ENCODE measurements at regions not wholly inside any gene's neighbourhood (a gene's known extent, or its start where the extent isn't known, plus 50 kb on each side); places are given as distances from the start of the nearest gene placed in this dataset.

GRCh38 chr15:77846360-77846759, 213.6 kb upstream of the LINGO1 start:
- TF ChIP-seq POLR2AphosphoS5 (IDR thresholded peaks at IDR 0.05) (no peak), CTCF (IDR thresholded peaks at IDR 0.05) (no peak), POLR2A (IDR thresholded peaks at IDR 0.05) (no peak), EP300 (IDR thresholded peaks at IDR 0.05) (no peak)
- intact Hi-C loops (cut with DNase I; ENCODE audit: low total_unique reads): no loop called here
- no peak for DNase-seq
- no peak overlapping the region for H3K4me3 ChIP-seq
- H3K27ac ChIP-seq: no peak overlapping the region
- H3K4me1 ChIP-seq: no peaks in the 10 kb centered on the region
- H3K36me3 ChIP-seq: no peaks in the 10 kb centered on the region
- peaks cover 0 to 55% (median 0%) of the 10 kb centered on the region in 3 donors for H3K27me3 ChIP-seq
- peaks cover 0 to 32% (median 26%) of the 10 kb centered on the region in 4 donors for H3K9me3 ChIP-seq
- 22 to 46% (median 36%) methylated on average over 2 of the region's 2 CpGs for WGBS, 5 donors

DNA sequence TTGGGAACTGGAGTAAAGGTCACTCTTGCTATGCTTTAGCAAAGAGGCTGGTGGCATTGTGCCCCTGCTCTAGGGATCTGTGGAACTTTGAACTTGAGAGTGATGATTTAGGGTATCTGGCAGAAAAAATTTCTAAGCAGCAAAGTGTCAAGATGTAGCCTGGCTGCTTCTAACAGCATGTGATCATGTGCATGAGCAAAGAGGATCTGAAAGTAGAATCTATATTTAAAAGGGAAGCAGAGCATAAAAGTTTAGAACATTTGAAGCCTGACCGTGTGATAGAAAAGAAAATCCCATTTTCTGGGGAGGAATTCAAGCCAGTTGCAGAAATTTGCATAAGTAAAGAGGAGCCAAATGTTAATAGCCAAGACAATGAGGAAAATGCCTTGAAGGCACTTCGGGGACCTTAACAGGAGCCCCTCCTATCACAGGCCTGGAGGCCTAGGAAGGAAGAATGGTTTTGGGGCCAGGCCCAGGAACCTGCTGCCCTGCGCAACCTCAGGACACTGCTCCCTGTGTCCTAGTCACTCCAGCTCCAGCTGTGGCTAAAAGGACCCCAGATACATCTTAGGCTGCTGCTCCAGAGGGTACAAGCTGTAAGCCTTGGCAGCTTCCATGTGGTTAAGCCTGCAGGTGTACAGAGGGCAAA, 212.2 kb upstream of the LINGO1 start:
- no peaks in the 10 kb centered on the region for H3K4me1 ChIP-seq
- 76 to 92% (median 88%) methylated on average over 3 of the region's 3 CpGs for WGBS, 5 donors
- H3K27me3 ChIP-seq: peaks cover 0 to 53% (median 4%) of the 10 kb centered on the region in 3 donors
- DNase-seq: no peak
- H3K4me3 ChIP-seq: no peak overlapping the region
- H3K36me3 ChIP-seq: no peaks in the 10 kb centered on the region
- H3K27ac ChIP-seq: no peak overlapping the region
- peaks cover 0 to 25% (median 15%) of the 10 kb centered on the region in 4 donors for H3K9me3 ChIP-seq
- no peak for TF ChIP-seq POLR2A (IDR thresholded peaks at IDR 0.05)
- TF ChIP-seq CTCF (IDR thresholded peaks at IDR 0.05): no peak
- TF ChIP-seq POLR2AphosphoS5 (IDR thresholded peaks at IDR 0.05): no peak
- intact Hi-C loops (cut with DNase I; ENCODE audit: low total_unique reads): no loop called here

GRCh38 chr15:77843546-77843945, 210.8 kb upstream of the LINGO1 start:
- intact Hi-C loops (cut with DNase I; ENCODE audit: low total_unique reads): no loop called here

More at GRCh38 chr15:77843546-77843945, 210.8 kb upstream of the LINGO1 start:
- Histone ChIP-seq H3K27ac (no peak overlapping the region), H3K9me3 (peaks cover 0 to 15% (median 12%) of the 10 kb centered on the region in 4 donors), H3K4me3 (no peak overlapping the region), H3K27me3 (peaks cover 0 to 55% (median 4%) of the 10 kb centered on the region in 3 donors), H3K36me3 (no peaks in the 10 kb centered on the region), H3K4me1 (no peaks in the 10 kb centered on the region)
- TF ChIP-seq EP300 (IDR thresholded peaks at IDR 0.05): no peak
- TF ChIP-seq CTCF (IDR thresholded peaks at IDR 0.05): no peak
- no peak for TF ChIP-seq POLR2A (IDR thresholded peaks at IDR 0.05)
- no peak for TF ChIP-seq POLR2AphosphoS5 (IDR thresholded peaks at IDR 0.05)
- WGBS, 5 donors: 50 to 64% (median 56%) methylated on average over 5 of the region's 5 CpGs
- DNase-seq: no peak
